Activated T-cell treated with anti-CD3 and anti-CD28 coated beads, Interleukin-2, amount 50 U/mL, for 48 hours (primary cell): ENCODE measurements at regions not wholly inside any gene's neighbourhood (a gene's known extent, or its start where the extent isn't known, plus 50 kb on each side); places are given as distances from the start of the nearest gene placed in this dataset.
"Not testable (repeated sequence)": the region's sequence is repeated elsewhere in the genome, so short reads cannot be mapped to it uniquely, and the experiment has no call there.

Source experiments
- DNase-seq, 2 experiments: peaks; one replicate each; pipeline ENCODE4 v3.0.0-alpha.2; 2020

- no peak for DNase-seq
Observed at GRCh38 chr3:34851137-34851536, 788.2 kb upstream of the ARPP21 start.

GRCh38 chr3:34852844-34853439, 786.4 kb upstream of the ARPP21 start:
- DNase-seq, result no peak

- no peak for DNase-seq
Observed at GRCh38 chr3:34856081-34856947, 783.0 kb upstream of the ARPP21 start.

GRCh38 chr3:34858067-34858660, 781.2 kb upstream of the ARPP21 start:
- DNase-seq, result no peak

GRCh38 chr3:34859746-34860145, 779.6 kb upstream of the ARPP21 start:
- no peak for DNase-seq

- DNase-seq, result no peak
Observed at GRCh38 chr3:34862456-34862855, 776.9 kb upstream of the ARPP21 start.

- DNase-seq, result no peak
Observed at GRCh38 chr3:34863485-34863884, 775.8 kb upstream of the ARPP21 start.

- DNase-seq, result no peak
Observed at GRCh38 chr3:34864011-34864410, 775.3 kb upstream of the ARPP21 start.

- DNase-seq, result no peak
Observed at GRCh38 chr3:34865346-34865745, 774.0 kb upstream of the ARPP21 start.

GRCh38 chr3:34868935-34869334, 770.4 kb upstream of the ARPP21 start:
- DNase-seq, result no peak

- DNase-seq, result no peak
Observed at GRCh38 chr3:34869696-34870095, 769.6 kb upstream of the ARPP21 start.

GRCh38 chr3:34872406-34872805, 766.9 kb upstream of the ARPP21 start:
- no peak for DNase-seq

GRCh38 chr3:34876997-34877396, 762.3 kb upstream of the ARPP21 start:
- no peak for DNase-seq

- no peak for DNase-seq
Observed at GRCh38 chr3:34878488-34878887, 760.8 kb upstream of the ARPP21 start.

- DNase-seq, result no peak
Observed at GRCh38 chr3:34881026-34881425, 758.3 kb upstream of the ARPP21 start.

- no peak for DNase-seq
Observed at GRCh38 chr3:34882764-34883163, 756.6 kb upstream of the ARPP21 start.

- DNase-seq, result no peak
Observed at GRCh38 chr3:34884007-34884406, 755.3 kb upstream of the ARPP21 start.

- no peak for DNase-seq
Observed at GRCh38 chr3:34886443-34886842, 752.9 kb upstream of the ARPP21 start.

- DNase-seq, result no peak
Observed at GRCh38 chr3:34889641-34890040, 749.7 kb upstream of the ARPP21 start.

- DNase-seq, result no peak
Observed at GRCh38 chr3:34890247-34890646, 749.1 kb upstream of the ARPP21 start.

GRCh38 chr3:34891941-34892340, 747.4 kb upstream of the ARPP21 start:
- no peak for DNase-seq

GRCh38 chr3:34895841-34896240, 743.5 kb upstream of the ARPP21 start:
- DNase-seq, result no peak

- not testable (repeated sequence) for DNase-seq
Observed at GRCh38 chr3:34909679-34910078, 729.6 kb upstream of the ARPP21 start.

- no peak for DNase-seq
Observed at GRCh38 chr3:34919025-34919424, 720.3 kb upstream of the ARPP21 start.
